G401.6 (cell line): ENCODE measurements at regions not wholly inside any gene's neighbourhood (a gene's known extent, or its start where the extent isn't known, plus 50 kb on each side); places are given as distances from the start of the nearest gene placed in this dataset.
"Not testable (repeated sequence)": the region's sequence is repeated elsewhere in the genome, so short reads cannot be mapped to it uniquely, and the experiment has no call there.

Source experiments
- FAIRE-seq: peaks from 2 replicates; lab custom pipeline; 2012; peaks lifted over from hg19 to GRCh38; lab: Jason Lieb, UNC

GRCh38 chr2:16077601-16078000, 137.3 kb downstream of the MYCN start:
- no peak for FAIRE-seq

GRCh38 chr2:16076911-16077310, 136.6 kb downstream of the MYCN start:
- FAIRE-seq = no peak

GRCh38 chr2:16075045-16076012, 135.0 kb downstream of the MYCN start:
- FAIRE-seq = no peak

- FAIRE-seq = no peak
Observed at GRCh38 chr2:16073921-16074425, 133.6 kb downstream of the MYCN start.

GRCh38 chr2:16073471-16073870, 133.1 kb downstream of the MYCN start:
- no peak for FAIRE-seq

- no peak for FAIRE-seq
Observed at GRCh38 chr2:16072638-16073290, 132.4 kb downstream of the MYCN start.

GRCh38 chr2:16071865-16072637, 131.7 kb downstream of the MYCN start:
- no peak for FAIRE-seq

GRCh38 chr2:16071039-16071864, 130.9 kb downstream of the MYCN start:
- FAIRE-seq = no peak

GRCh38 chr2:16070648-16070971, 130.3 kb downstream of the MYCN start:
- FAIRE-seq = no peak

GRCh38 chr2:16069933-16070647, 129.7 kb downstream of the MYCN start:
- FAIRE-seq = no peak

GRCh38 chr2:16069663-16069932, 129.2 kb downstream of the MYCN start:
- no peak for FAIRE-seq

GRCh38 chr2:16068552-16068940, 128.2 kb downstream of the MYCN start:
- FAIRE-seq = no peak

- FAIRE-seq = no peak
Observed at GRCh38 chr2:16067866-16068551, 127.7 kb downstream of the MYCN start.

GRCh38 chr2:16067444-16067843, 127.1 kb downstream of the MYCN start:
- no peak for FAIRE-seq

- no peak for FAIRE-seq
Observed at GRCh38 chr2:16067037-16067406, 126.7 kb downstream of the MYCN start.

GRCh38 chr2:16066261-16067036, 126.1 kb downstream of the MYCN start:
- no peak for FAIRE-seq

- FAIRE-seq = not testable (repeated sequence)
Observed at GRCh38 chr2:16065272-16066069, 125.1 kb downstream of the MYCN start.

- no peak for FAIRE-seq
Observed at GRCh38 chr2:16064745-16065144, 124.4 kb downstream of the MYCN start.

- FAIRE-seq = no peak
Observed at GRCh38 chr2:16063955-16064633, 123.7 kb downstream of the MYCN start.
